Neural cell (in vitro differentiated cells): ENCODE measurements at regions not wholly inside any gene's neighbourhood (a gene's known extent, or its start where the extent isn't known, plus 50 kb on each side); places are given as distances from the start of the nearest gene placed in this dataset.

Experiments
- CTCF ChIP-seq: fragments of 450-650 bp; IDR thresholded peaks from 2 replicates; pipeline ENCODE4 v1.5.1; 2014; ENCODE audit warnings: antibody characterized with exemption, mild to moderate bottlenecking, moderate library complexity; ENCODE audit not compliant: poor library complexity, severe bottlenecking
- EP300 ChIP-seq: fragments of 450-650 bp; conservative IDR thresholded peaks from 2 replicates; pipeline ENCODE4 v1.6.1; 2014; ENCODE audit warnings: antibody characterized with exemption, mild to moderate bottlenecking, moderate library complexity; ENCODE audit not compliant: poor library complexity, severe bottlenecking

- TF ChIP-seq CTCF (no peak), EP300 (no peak)
Observed at GRCh38 chr2:122999821-123000220, 1025.3 kb upstream of the CNTNAP5 start.
